Amniotic epithelial cell (primary cell): ENCODE measurements at regions not wholly inside any gene's neighbourhood (a gene's known extent, or its start where the extent isn't known, plus 50 kb on each side); places are given as distances from the start of the nearest gene placed in this dataset.
"Not testable (repeated sequence)": the region's sequence is repeated elsewhere in the genome, so short reads cannot be mapped to it uniquely, and the experiment has no call there.

Experiments used
- DNase-seq: peaks from one replicate; pipeline ENCODE4 v3.0.0-alpha.2; 2010; ENCODE audit warnings: low read depth

DNA sequence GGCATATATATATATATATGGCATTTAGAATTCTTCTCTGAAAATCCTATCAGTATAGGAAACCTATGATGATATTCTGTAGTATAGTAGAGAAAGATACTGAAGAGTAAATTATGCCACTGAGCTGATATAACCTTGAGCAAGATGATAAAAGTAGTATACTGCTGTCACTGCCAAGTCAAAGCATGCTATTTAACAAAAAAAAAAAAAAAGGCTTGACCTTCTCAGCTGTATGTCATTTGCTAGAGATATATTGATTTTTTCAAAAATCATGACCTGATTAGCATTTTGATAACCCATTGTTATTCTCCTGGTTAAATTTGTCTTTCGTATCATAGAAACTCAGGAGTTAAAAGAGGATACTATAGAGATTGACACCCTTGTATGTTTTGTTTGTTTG lies 299.4 kb downstream of the ADAMTS20 start:
- DNase-seq = no peak

DNA sequence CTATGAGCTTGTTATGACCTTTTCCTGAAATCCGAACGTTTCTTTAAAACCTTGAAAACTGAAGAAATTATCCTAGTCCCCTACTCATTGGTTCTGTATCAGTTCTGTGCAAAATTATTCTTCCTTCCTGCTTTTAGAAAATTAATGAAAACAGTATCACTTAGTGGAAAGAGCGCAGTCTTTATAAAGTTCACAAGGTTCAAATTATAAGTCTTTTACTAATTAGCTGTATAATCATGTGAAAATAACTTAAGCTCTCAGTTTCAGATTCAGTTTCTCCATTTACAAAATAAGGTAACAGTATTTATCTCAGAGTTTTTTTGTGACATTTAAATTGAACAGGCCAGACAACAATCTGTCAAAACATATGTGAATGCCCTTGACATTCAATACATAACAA lies 306.1 kb downstream of the ADAMTS20 start:
- no peak for DNase-seq

DNA sequence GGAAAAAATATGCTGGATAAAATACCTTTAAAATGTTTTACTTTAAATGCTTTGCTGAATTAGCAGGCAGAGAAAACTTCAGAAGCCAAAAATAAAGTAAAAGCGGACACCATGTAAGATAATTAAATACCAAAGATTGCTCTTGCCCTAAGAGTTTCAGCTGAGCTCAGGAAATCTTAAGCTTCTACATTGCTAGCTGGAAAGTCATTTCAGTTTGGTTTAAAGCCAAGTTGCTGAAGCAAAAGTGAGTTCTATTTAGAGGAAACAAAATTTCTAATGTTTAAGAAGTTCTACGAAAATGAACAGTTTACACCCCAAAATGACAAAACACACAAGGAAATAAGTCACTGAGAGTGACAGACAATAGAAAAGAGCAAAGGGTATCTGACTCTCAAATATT lies 310.0 kb downstream of the ADAMTS20 start:
- peak; percentile 56 for DNase-seq

DNA sequence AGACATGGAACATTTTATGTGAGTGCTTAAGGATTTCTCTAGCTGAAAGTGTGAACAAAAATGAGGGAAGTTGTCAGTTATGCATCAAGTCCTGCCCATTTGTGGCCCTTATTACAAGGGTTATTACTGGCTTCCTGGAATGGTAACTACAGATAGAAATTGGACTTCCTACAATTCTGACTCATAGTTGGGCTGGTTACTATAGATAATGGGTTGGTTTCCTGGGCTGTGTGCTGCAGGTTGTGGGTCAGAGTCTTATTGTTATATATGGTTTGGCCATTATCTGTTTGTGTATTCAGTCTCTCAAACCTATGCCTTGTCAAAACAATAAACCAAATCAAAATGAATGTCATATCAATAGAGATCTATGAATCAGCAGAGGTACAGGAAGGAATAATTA lies 313.7 kb downstream of the ADAMTS20 start:
- DNase-seq = no peak

DNA sequence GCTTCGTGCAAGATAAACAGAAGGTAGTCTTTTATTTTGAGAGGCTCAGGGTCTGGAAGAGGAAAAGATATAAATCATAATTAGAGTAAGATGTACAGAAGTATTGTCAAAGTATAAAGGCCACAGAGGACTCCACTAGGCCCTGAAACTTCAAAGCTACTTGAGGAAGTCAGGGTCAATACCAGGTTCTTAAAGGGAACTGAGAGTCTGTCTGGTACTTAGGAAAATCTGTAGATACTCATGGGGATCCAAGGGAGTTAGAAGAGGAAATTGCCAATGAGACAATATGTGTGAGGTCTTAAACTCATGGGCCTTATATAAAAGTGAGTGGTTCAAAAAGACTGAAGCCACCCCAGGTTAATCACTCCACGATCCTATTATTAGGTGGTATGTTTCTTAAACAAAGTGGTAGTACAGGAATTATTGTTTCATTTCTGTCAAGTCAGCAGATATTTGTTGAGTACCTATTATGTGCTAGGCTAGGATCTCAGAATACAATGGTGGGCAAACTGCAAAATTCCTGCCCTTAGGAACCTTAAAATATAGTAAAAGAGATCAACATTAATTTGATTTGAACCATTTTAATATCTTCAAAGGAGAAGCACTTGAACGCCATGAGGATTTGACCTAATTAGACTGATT lies 314.6 kb downstream of the ADAMTS20 start:
- no peak for DNase-seq

DNA sequence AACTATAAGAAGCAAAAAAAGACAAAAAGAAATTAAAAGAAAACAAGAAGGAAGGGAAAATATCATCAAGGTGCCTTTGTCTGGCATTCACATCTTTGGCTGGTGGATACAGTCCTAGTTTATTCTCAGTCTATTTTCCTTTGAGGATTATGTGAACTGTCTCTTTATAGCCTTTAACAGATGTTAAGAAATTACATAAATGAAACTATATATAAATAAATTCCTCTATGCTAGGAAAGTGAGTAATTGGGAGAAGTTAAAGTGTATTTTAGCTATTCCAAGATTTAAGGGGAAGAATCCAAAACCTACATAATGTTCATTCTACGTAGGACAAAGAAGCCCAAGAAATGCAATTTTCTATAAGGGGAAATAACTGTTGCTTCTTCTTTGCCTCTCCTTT lies 316.3 kb downstream of the ADAMTS20 start:
- DNase-seq = no peak

DNA sequence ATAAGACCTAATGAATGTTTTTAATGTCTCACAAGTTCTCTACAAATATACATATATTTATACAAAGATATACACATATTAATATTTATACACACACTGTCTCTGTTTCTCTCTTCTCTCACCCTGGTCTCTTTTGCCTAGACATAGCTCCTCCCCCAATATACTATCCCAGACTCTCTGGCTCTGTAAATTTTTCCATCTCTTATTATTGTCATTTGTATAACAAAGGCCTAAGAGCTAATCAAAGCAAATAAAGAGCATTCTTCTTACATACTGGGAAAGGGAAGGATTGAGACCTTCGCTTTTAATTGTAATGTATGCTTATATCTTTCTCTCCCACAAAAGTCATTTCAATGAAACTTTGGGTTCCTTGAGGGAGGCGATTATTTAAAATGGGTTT lies 318.1 kb downstream of the ADAMTS20 start:
- no peak for DNase-seq

DNA sequence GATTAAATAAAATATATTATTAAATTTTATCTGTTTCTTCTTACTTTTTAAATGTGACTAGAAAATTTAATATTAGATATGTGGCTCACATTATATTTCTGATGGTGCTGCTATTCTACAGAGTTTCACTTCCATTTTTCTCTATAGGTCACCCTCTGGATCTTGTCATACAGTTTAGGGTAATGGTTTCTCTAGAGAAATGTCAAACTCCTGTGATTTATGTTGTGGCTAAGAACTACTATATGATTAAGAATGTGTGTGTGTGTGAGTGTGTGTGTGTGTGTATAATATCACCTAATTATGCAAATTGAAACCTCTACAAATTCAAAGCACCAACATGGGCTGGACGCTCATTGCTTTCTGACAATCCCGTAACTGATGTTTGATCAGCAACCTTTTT lies 325.9 kb downstream of the ADAMTS20 start:
- DNase-seq = no peak

DNA sequence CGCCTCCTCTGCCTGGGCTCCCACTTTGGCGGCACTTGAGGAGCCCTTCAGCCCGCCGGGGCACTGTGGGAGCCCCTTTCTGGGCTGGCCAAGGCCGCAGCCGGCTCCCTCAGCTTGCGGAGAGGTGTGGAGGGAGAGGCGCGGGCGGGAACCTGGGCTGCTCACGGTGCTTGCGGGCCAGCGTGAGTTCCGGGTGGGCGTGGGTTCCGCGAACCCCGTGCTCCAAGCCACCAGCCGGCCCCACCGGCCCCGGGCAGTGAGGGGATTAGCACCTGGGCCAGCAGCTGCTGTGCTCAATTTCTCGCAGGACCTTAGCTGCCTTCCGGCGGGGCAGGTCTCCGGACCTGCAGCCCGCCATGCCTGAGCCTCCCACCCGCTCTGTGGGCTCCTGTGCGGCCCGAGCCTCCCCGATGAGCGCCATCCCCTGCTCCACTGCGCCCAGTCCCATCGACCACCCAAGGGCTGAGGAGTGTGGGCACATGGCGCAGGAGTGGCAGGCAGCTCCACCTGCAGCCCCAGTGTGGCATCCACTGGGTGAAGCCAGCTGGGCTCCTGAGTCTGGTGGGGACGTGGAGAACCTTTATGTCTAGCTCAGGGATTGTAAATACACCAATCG lies 327.7 kb downstream of the ADAMTS20 start:
- not testable (repeated sequence) for DNase-seq

DNA sequence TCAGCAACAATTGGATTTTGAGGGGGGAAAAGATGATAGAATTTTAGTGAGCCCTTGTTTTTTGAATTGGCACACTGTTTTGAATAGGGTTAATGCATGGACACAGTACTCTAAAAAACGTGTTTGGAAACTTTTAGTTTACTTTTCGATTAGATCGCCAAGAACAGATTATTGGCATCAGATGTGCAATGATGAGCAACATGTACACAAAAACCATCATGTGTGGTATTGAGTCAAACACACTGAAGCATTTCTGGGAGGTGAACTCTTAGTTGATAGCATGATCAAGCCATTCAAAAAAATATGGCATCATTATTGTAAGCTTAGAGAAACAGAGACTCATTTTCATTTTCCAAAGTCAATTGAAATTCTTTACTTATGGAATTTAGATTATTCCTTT lies 329.2 kb downstream of the ADAMTS20 start:
- DNase-seq = no peak

DNA sequence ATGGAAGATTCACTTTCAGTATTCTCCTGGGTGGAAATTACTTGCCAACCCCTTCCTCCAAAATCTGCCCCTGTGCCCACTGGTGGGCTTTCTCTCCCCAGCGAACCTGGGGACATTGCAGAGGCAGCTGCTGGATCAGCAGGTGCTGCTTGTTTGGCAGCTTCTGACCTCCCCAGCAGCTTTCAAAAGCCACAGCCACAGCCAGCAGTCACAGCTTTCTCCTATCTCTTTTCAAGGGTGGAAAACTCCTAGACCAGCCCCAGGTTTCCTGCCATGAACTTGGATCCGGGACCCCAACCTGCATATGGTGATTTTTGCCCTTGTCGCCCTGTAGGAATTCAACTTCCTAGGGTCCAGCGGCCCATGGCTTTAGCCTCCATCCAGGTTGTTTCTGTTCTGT lies 330.8 kb downstream of the ADAMTS20 start:
- DNase-seq = no peak

DNA sequence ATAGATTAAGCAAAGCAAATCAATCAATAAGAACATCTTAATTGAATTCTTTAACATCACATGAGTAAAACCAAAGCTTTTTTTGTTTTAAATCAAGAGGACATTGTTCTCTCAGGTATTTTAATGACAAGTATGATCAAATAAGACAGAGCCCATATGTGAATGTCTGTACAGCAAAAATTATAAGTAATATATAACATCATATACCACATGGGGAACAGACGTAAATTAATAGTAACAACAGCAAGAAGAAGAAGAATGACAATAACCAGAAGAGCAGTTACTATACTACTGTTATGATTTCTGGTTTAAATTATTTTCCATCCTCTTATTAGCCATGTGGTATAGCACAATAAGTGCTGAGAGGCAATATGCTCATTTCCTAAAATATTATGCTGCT lies 335.5 kb downstream of the ADAMTS20 start:
- no peak for DNase-seq

DNA sequence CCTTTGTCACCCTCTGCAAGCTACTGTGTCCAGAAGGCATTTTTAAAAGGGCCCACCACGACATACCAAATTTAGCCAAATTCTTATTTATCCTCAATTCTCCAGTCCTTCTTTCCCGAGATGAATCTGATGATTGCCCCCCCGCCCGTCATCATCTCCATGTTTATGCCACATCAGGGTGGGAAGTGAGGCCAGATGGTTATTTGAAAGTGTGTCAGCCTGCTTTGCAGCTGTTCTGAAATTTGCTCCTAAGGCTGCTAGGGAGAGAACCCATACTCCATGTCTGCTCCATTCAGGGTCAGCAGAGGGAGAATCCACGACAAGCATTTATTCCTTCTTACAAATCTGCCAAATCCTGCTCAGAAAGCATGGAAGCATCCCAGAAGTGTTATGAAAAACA lies 337.8 kb downstream of the ADAMTS20 start:
- no peak for DNase-seq

DNA sequence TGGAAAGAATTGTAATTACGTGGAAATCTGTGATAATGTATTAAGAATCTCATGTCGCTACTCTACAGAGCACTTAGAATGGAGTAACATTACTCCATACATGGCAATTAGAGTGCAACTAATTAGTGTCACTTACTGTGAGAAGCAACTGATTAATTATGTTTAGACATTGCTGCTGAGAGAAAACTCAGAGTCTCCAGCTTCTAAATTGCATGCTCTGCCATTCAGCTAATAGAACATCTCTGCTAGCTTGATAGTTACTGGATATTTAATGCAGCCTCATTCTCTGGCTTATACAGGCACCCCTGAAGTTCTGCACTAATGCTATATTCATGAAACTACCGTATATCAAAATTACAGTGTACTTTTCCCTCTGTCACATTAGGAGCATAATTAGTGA lies 338.4 kb downstream of the ADAMTS20 start:
- DNase-seq = no peak

DNA sequence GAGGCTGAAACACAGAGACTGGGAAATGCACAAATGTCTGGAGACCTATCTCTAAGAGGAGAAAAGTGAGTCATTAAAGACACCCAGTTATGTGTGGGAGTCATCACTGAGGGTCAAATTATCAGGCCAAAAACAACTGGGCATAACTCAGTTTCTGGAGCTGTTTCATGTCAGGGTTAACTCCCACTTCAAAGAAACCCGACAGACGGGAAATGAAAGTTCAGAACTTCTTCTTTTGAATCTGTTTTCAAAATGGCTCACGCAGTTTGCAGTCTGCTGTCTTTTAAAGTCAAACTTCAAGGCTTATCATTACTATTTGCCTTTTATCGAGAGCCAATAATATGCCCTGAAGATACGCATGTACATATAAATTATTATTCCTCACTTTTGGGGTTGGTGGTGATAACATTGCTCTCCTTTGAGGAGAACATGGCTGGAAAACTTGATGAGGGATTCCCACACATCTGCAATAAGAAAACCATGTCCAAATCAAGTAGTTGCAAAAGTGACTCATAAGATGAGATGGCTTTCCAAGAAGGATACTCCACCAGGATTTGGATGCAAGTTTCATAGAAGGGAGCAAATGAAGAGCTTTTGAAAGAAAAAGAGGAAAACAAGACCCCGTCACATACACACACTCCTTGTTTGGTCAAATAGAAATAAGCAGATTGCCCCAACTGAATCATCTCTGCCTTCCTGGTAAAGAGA lies 341.4 kb downstream of the ADAMTS20 start:
- peak; percentile 96 for DNase-seq

DNA sequence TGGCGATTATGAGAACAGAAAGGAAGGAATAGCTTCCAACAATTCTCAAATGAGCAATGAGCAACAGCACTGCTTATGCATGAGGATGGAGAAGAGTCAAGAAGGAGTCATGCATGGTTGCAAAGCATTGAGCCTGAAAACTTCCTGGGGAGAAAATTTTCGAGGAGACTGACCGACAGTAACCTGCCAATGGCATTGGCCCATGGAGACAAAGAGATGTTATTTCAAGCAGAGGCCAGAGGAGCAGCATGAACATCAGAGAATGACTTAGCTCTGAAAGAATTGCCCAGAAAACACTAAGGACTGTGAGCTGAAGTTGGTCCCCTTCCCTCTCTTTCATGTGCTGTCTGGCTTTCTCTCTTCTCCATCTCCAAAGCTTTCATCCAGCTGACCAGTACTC lies 343.4 kb downstream of the ADAMTS20 start:
- no peak for DNase-seq

DNA sequence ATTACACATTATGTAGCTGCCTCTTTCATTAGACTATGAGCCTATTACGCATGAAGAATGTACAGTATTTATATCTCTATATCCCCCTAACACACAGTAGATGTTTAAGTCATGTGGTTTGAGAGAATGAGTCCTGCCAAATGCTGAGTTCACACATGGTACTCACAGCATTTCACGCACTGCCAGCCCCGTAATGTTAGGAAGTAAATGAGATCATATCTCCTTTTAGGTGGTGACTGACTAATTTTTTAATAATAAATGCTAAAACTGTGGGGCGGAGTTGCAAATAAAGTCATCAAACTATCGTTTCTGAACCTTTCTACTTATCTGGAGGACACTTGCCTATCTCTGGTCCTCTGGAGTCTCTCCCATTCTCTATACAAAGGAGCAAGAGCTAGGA lies 343.8 kb downstream of the ADAMTS20 start:
- DNase-seq = no peak

DNA sequence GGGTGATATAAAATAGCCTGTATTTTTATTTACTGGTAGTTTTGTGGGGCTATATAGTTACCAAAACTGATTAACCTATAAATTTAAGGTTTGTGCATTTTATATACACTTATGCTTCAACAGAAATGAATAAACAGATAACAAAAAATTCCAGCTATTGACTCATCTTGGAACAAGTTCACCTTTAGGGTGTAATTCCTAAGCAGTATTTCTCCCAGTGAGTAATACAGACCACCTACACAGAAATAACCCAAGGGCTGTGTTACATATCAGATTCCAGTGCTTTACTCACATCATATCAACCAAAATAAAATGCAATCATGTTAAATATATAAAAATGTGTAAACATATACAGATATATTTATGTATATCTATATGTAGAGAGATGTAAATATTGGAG lies 345.6 kb downstream of the ADAMTS20 start:
- DNase-seq = peak; percentile 78

DNA sequence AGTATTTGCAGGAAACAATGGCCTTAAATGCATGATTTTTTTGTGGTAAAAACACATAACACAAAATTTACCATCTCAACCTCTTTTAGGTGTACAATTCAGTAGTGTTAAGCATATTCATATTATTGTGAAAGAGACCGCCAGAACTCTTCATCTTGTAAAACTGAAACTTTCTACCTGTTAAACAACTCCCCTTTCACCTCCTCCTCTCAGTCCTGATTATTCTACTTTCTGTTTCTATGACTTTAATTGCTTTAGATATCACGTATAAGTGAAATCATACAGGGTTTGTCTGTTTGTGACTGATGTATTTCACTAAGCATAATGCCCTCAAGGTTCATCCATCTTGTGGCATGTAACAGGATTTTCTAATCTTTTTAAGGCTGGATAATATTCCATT lies 353.4 kb downstream of the ADAMTS20 start:
- DNase-seq = no peak

DNA sequence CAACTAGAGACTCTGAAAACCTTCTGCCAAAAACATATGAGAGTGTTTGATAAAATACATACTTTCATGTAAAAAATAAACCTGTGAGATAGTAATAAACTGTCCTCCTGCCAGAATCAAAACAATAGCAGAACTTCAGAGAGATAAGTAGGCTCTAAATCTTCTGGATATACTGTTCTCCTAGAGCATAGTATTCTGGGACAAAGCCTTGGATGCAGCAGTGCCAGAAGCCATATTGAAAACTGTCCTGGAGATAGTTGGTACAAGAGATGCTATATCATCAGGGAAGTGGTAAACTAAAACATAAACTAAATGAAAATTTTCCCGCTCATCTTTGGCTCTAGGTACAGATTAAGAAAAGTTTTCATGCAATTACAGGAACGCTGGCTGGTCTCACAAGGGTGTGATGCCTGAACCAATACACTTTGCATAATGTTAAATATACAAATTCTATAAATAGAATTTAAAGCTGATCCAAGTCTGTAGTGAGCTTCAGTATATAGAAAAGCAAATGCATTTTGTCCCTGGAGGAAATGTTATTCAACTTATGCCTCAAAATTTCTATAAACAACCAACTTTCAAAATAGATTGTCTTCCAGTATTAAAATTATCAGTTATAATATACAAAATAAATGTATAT lies 355.6 kb downstream of the ADAMTS20 start:
- no peak for DNase-seq

DNA sequence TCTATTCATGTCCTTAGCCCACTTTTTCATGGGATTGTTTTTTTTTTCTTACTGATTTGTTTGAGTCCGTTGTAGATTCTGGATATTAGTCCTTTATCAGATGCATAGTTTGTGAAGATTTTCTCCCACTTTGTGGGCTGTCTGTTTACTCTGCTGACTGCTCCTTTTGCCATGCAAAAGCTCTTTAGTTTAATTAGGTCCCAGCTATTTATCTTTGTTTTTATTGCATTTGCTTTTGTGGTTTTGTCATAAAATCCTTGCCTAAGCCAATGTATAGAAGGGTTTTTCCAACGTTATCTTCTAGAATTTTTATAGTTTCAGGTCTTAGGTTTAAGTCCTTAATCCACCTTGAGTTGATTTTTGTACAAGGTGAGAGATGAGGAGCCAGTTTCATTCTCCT lies 358.9 kb downstream of the ADAMTS20 start:
- not testable (repeated sequence) for DNase-seq

DNA sequence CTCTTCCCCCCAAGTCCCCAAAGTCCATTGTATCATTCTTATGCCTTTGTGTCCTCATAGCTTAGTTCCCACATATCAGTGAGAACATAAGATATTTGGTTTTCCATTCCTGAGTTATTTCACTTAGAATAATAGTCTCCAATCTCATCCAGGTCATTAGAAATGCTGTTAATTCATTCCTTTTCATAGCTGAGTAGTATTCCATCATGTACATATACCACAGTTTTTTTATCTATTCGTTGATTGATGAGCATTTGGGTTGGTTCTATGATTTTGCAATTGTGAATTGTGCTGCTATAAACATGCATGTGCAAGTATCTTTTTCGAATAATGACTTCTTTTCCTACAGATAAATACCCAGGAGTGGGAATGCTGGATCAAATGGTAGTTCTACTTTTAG lies 359.6 kb downstream of the ADAMTS20 start:
- not testable (repeated sequence) for DNase-seq

DNA sequence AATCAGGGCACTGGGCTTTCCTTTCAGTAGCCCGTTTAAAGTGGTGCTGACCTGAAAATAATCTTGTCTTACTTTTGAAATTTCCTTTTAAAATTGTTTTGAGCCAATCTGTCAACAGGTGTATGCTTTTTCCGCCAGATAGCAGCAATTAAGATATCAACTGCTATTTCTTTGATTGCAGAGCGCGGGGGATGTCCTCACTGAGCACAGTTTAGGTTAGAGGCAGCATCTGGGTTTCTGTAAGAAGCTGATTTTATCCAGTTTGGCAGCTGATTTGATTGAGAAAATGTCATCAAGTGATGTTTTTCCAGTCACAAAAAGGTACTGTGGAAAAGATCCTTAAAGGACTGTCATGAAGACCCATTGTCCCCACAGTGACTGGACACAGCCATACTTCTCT lies 371.8 kb downstream of the ADAMTS20 start:
- no peak for DNase-seq
